Lower leg skin (tissue), 3 donors: ENCODE measurements at regions not wholly inside any gene's neighbourhood (a gene's known extent, or its start where the extent isn't known, plus 50 kb on each side); places are given as distances from the start of the nearest gene placed in this dataset.

Source experiments
- POLR2A ChIP-seq, 2 donors: fragments of 450-650 bp; IDR thresholded peaks; one replicate each; pipeline ENCODE4 v1.6.1; 2016 to 2017; ENCODE audit warnings: antibody characterized with exemption in 2 of 2, mild to moderate bottlenecking in 1 of 2, moderate library complexity in 1 of 2
- TF ChIP-seq, protein P1 (sequence below), 3 donors: fragments of 450-650 bp; IDR thresholded peaks; one replicate each; pipeline ENCODE4 v1.5.1; 2016; ENCODE audit warnings: antibody characterized with exemption in 3 of 3, mild to moderate bottlenecking in 3 of 3, moderate library complexity in 2 of 3

DNA sequence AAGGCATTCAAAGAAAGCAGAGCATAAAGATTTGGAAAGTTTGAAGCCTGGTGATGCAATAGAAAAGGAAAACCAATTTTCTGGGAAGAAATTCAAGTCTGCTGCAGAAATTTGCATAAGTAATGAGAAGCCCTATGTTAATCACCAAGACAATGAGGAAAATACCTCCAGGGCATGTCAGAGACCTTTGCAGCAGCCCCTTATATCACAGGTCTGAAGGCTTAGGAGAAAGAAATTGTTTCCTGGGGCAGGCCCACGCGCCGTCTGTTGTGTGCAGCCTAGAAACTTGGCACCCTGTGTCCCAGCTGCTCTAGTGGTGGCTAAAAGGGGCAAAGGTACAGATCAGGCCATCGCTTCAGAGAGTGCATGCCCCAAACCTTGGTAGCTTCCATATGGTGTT is 495.3 kb upstream of the CDH6 start:
- TF ChIP-seq, protein P1, sequence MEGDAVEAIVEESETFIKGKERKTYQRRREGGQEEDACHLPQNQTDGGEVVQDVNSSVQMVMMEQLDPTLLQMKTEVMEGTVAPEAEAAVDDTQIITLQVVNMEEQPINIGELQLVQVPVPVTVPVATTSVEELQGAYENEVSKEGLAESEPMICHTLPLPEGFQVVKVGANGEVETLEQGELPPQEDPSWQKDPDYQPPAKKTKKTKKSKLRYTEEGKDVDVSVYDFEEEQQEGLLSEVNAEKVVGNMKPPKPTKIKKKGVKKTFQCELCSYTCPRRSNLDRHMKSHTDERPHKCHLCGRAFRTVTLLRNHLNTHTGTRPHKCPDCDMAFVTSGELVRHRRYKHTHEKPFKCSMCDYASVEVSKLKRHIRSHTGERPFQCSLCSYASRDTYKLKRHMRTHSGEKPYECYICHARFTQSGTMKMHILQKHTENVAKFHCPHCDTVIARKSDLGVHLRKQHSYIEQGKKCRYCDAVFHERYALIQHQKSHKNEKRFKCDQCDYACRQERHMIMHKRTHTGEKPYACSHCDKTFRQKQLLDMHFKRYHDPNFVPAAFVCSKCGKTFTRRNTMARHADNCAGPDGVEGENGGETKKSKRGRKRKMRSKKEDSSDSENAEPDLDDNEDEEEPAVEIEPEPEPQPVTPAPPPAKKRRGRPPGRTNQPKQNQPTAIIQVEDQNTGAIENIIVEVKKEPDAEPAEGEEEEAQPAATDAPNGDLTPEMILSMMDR (IDR thresholded peaks at IDR 0.05): no peak
- no peak for TF ChIP-seq POLR2A (IDR thresholded peaks at IDR 0.05)
